Large intestine (tissue), 3 donors: ENCODE measurements at regions not wholly inside any gene's neighbourhood (a gene's known extent, or its start where the extent isn't known, plus 50 kb on each side); places are given as distances from the start of the nearest gene placed in this dataset.
"Not testable (repeated sequence)": the region's sequence is repeated elsewhere in the genome, so short reads cannot be mapped to it uniquely, and the experiment has no call there.

Experiments
- DNase-seq, 2 donors: peaks; one replicate each; pipeline versions ENCODE4 v3.0.0 to v3.0.0-alpha.2; 2013
- H3K27ac ChIP-seq: one replicate; pipeline ENCODE4 v1.5.1; 2013; ENCODE audit warnings: low read length
- H3K27me3 ChIP-seq: 2 replicates; pipeline ENCODE4 v1.6.1; 2013; ENCODE audit warnings: low read length; ENCODE audit not compliant: control insufficient read depth, insufficient read depth
- H3K36me3 ChIP-seq: 2 replicates; pipeline ENCODE4 v1.6.1; 2013; ENCODE audit warnings: low read length; ENCODE audit not compliant: control insufficient read depth, insufficient read depth
- H3K4me1 ChIP-seq: one replicate; pipeline ENCODE4 v1.6.1; 2013; ENCODE audit warnings: low read length; ENCODE audit not compliant: control insufficient read depth, insufficient read depth
- H3K4me3 ChIP-seq: one replicate; pipeline ENCODE4 v1.5.1; 2013; ENCODE audit warnings: low read length
- H3K9me3 ChIP-seq: one replicate; pipeline ENCODE4 v1.6.1; 2013; ENCODE audit warnings: mild to moderate bottlenecking, low read depth, low read length, moderate library complexity; ENCODE audit not compliant: control insufficient read depth
- WGBS: methylation state at CpG from one replicate; pipeline ENCODE4 v1.1.5; 2013; ENCODE audit warnings: low lambda C conversion rate; ENCODE audit not compliant: insufficient coverage; 5-methylcytosine and 5-hydroxymethylcytosine counted together

- Histone ChIP-seq H3K4me1 (no peaks in the 10 kb centered on the region), H3K9me3 (no peaks in the 10 kb centered on the region), H3K4me3 (no peak overlapping the region), H3K27me3 (no peaks in the 10 kb centered on the region), H3K27ac (no peak overlapping the region), H3K36me3 (no peaks in the 10 kb centered on the region)
- WGBS, result 86% methylated on average over 1 of the region's 4 CpGs
- no peak for DNase-seq
Observed at GRCh38 chr12:17928708-17929366, 161.2 kb downstream of the RERGL start.

- H3K27ac ChIP-seq, result no peak overlapping the region
- no peaks in the 10 kb centered on the region for H3K4me1 ChIP-seq
- no peaks in the 10 kb centered on the region for H3K27me3 ChIP-seq
- H3K9me3 ChIP-seq, result no peaks in the 10 kb centered on the region
- no peak for DNase-seq
- H3K4me3 ChIP-seq, result no peak overlapping the region
- no peaks in the 10 kb centered on the region for H3K36me3 ChIP-seq
- 100% methylated on average over 1 of the region's 1 CpG for WGBS
Observed at GRCh38 chr12:17918013-17918412, 172.0 kb downstream of the RERGL start.

- Histone ChIP-seq H3K4me1 (no peaks in the 10 kb centered on the region), H3K36me3 (no peaks in the 10 kb centered on the region), H3K9me3 (no peaks in the 10 kb centered on the region), H3K27ac (no peak overlapping the region), H3K4me3 (no peak overlapping the region), H3K27me3 (no peaks in the 10 kb centered on the region)
- DNase-seq, result no peak
- WGBS, result 100% methylated on average over 1 of the region's 1 CpG
Observed at GRCh38 chr12:17884581-17884980, 205.4 kb downstream of the RERGL start.

GRCh38 chr12:17878714-17879113, 211.3 kb downstream of the RERGL start:
- WGBS, result no CpG with 5 or more reads among the region's 1 CpG
- no peaks in the 10 kb centered on the region for H3K36me3 ChIP-seq
- no peak overlapping the region for H3K27ac ChIP-seq
- no peaks in the 10 kb centered on the region for H3K4me1 ChIP-seq
- no peaks in the 10 kb centered on the region for H3K27me3 ChIP-seq
- no peak overlapping the region for H3K4me3 ChIP-seq
- DNase-seq, result no peak
- H3K9me3 ChIP-seq, result no peaks in the 10 kb centered on the region

GRCh38 chr12:17875230-17875629, 214.8 kb downstream of the RERGL start:
- Histone ChIP-seq H3K36me3 (no peaks in the 10 kb centered on the region), H3K27me3 (no peaks in the 10 kb centered on the region), H3K9me3 (no peaks in the 10 kb centered on the region), H3K4me3 (no peak overlapping the region), H3K27ac (no peak overlapping the region), H3K4me1 (no peaks in the 10 kb centered on the region)
- DNase-seq, result no peak

GRCh38 chr12:17866802-17867201, 223.2 kb downstream of the RERGL start:
- H3K9me3 ChIP-seq, result no peaks in the 10 kb centered on the region
- DNase-seq, result no peak
- WGBS, result no CpG with 5 or more reads among the region's 2 CpGs
- no peak overlapping the region for H3K27ac ChIP-seq
- no peak overlapping the region for H3K4me3 ChIP-seq
- H3K27me3 ChIP-seq, result no peaks in the 10 kb centered on the region
- H3K4me1 ChIP-seq, result no peaks in the 10 kb centered on the region
- no peaks in the 10 kb centered on the region for H3K36me3 ChIP-seq

- not testable (repeated sequence) for H3K4me3 ChIP-seq, H3K27ac ChIP-seq, DNase-seq, H3K9me3 ChIP-seq, H3K36me3 ChIP-seq, H3K27me3 ChIP-seq, H3K4me1 ChIP-seq
- WGBS, result no CpG with 5 or more reads among the region's 24 CpGs
Observed at GRCh38 chr12:17855548-17855947, 234.4 kb downstream of the RERGL start.

GRCh38 chr12:17853054-17853453, 236.9 kb downstream of the RERGL start:
- Histone ChIP-seq H3K9me3 (no peaks in the 10 kb centered on the region), H3K4me1 (no peaks in the 10 kb centered on the region), H3K4me3 (no peak overlapping the region), H3K36me3 (no peaks in the 10 kb centered on the region), H3K27me3 (no peaks in the 10 kb centered on the region), H3K27ac (no peak overlapping the region)
- no peak for DNase-seq
- no CpG with 5 or more reads among the region's 2 CpGs for WGBS

GRCh38 chr12:17841496-17841895, 248.5 kb downstream of the RERGL start:
- Histone ChIP-seq H3K27ac (no peak overlapping the region), H3K4me1 (no peaks in the 10 kb centered on the region), H3K9me3 (no peaks in the 10 kb centered on the region), H3K4me3 (no peak overlapping the region), H3K27me3 (no peaks in the 10 kb centered on the region), H3K36me3 (no peaks in the 10 kb centered on the region)
- no CpG with 5 or more reads among the region's 1 CpG for WGBS
- DNase-seq, result no peak

- WGBS, result no CpG with 5 or more reads among the region's 1 CpG
- H3K4me3 ChIP-seq, result no peak overlapping the region
- DNase-seq, result no peak
- H3K36me3 ChIP-seq, result no peaks in the 10 kb centered on the region
- H3K27me3 ChIP-seq, result no peaks in the 10 kb centered on the region
- H3K9me3 ChIP-seq, result no peaks in the 10 kb centered on the region
- H3K27ac ChIP-seq, result no peak overlapping the region
- H3K4me1 ChIP-seq, result no peaks in the 10 kb centered on the region
Observed at GRCh38 chr12:17829813-17830212, 260.2 kb downstream of the RERGL start.

GRCh38 chr12:17818931-17819330, 271.1 kb downstream of the RERGL start:
- Histone ChIP-seq H3K4me1 (no peaks in the 10 kb centered on the region), H3K4me3 (no peak overlapping the region), H3K9me3 (peaks cover 2% of the 10 kb centered on the region), H3K27ac (no peak overlapping the region), H3K36me3 (no peaks in the 10 kb centered on the region), H3K27me3 (no peaks in the 10 kb centered on the region)
- DNase-seq, result no peak
